GM10266 (cell line): ENCODE measurements at regions not wholly inside any gene's neighbourhood (a gene's known extent, or its start where the extent isn't known, plus 50 kb on each side); places are given as distances from the start of the nearest gene placed in this dataset.

Experiments used
- DNase-seq: peaks from one replicate; pipeline ENCODE4 v3.0.0; 2012; ENCODE audit errors: extremely low spot score
- TF ChIP-seq, protein P1 (sequence below): IDR thresholded peaks from 2 replicates; pipeline ENCODE4 v1.5.1; 2012; ENCODE audit warnings: mild to moderate bottlenecking, low read depth; ENCODE audit not compliant: control insufficient read depth, insufficient read depth; ENCODE audit errors: missing control alignments

DNA sequence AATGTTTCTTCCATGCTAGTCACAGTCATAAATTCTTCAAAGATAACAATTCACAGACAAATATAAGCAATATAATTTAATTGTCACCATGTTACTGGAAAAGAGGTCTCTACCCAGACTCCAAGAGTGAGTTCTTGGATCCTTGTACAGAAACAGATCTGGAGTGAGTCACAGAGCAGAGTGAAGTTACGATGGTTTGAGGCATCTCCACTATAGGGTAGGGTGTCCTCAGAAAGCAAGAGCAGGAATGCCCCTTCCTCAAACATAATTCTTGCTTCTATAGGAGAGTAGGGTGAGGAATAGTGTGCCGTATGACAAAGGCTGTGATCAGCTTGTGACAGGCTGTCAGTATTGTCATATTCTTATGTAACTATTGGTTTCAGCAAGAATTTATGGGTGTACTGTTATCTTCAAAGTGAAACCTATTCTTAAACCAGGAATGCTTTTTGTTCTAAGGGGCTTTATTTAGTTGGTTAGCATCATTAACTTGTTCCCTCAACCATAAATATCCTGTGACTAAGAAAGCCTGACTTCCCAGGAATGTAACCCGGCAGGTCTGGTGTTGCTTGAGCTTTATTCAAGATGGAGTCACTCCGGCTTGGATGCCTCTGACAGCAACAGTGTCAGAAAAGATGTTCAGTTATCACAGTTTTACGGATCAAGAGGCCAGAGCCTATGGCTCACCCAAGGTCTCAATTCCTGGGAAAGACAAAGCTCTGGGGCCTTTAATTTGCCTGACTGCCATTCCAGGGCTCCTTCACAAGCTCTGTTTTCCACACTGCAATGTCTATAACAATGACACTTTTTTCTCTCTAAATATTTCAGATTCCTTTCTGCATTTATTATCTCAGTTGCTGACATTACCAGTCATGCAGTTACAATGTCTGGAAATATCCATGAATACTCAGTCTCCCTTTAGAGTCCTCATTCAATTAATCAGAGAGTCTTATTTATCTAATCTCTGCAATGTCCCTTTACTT lies 298.6 kb downstream of the C6orf118 start:
- DNase-seq: no peak
- TF ChIP-seq, protein P1, sequence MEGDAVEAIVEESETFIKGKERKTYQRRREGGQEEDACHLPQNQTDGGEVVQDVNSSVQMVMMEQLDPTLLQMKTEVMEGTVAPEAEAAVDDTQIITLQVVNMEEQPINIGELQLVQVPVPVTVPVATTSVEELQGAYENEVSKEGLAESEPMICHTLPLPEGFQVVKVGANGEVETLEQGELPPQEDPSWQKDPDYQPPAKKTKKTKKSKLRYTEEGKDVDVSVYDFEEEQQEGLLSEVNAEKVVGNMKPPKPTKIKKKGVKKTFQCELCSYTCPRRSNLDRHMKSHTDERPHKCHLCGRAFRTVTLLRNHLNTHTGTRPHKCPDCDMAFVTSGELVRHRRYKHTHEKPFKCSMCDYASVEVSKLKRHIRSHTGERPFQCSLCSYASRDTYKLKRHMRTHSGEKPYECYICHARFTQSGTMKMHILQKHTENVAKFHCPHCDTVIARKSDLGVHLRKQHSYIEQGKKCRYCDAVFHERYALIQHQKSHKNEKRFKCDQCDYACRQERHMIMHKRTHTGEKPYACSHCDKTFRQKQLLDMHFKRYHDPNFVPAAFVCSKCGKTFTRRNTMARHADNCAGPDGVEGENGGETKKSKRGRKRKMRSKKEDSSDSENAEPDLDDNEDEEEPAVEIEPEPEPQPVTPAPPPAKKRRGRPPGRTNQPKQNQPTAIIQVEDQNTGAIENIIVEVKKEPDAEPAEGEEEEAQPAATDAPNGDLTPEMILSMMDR: no peak

DNA sequence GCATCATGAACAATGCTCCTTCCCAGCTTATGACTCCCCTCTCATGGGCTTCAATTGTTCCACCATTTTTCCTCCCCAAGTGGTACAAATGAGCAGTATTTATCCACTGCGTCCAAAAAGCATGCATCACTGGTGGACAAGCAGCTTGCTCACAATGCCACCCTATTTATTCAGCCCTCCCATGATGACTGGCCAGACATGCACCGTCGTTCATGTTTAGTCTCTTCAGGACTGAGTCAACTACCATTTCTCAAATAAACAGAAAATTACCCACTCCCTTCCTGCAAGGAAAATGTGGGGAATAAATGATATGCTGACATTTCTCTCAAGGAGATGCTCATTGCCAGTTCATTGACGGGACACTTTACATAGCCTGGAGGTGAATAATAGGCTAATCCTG lies 300.4 kb downstream of the C6orf118 start:
- TF ChIP-seq, protein P1: no peak
- no peak for DNase-seq

DNA sequence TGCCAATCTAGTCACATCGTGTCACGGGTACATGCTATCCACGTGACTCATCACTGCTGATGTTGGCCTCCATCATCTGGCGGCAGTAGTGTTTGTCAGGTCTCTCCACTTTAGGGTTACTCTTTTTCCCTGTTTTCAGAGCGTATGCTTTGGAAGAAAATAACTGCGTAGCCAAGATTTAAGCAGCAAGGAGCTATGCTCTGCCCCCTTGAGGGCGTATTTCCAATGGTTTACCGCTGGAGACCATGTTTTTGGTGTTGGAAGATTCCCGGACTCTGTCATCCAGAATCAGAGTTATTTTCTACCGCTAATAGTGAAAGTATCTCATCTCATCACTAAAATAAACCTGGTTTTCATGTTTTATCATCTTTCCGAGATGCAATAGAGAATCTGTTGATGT lies 306.5 kb downstream of the C6orf118 start:
- no peak for DNase-seq
- TF ChIP-seq, protein P1: no peak

DNA sequence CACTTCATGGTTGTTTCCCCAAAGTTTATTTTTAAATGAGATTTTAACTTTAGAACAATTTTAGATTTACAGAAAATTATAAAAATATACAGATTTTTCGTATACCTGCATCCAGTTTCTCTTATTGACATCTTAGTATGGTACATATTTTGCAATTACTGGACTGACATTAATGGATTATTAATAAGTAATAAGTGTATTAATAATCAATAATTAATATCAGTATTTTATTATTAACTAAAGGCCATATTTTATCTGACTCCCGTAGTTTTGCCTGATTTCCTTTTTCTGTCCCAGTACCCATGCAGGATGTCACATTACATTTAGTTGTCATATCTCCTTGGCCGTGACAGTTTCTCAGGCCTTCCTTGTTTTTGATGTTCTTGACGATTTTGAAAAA lies 307.0 kb downstream of the C6orf118 start:
- no peak for DNase-seq
- TF ChIP-seq, protein P1: no peak

DNA sequence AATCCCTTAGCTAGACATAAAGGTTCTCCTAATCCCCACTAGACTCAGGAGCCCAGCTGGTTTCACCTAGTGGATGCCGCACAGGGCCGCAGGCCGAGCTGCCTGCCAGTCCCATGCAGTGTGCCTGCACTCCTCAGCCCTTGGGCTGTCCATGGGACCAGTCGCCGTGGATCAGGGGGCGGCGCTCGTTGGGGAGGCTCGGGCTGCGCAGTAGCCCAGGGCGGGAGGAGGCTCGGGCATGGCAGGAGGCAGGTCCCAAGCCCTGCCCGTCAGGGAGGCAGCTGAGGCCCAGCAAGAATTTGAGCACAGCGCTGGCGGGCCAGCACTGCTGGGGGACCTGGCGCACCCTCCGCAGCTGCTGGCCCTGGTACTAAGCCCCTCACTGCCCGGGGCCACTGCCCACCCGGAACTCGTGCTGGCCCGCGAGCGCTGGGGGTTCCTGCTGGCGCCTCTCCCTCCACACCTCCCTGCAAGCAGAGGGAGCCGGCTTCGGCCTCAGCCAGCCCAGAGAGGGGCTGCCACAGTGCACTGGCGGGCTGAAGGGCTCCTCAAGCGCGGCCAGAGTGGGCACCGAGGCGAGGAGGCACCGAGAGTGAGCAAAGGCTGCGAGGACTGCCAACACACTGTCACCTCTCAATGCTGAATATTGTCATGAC lies 307.8 kb downstream of the C6orf118 start:
- no peak for DNase-seq
- TF ChIP-seq, protein P1: no peak

DNA sequence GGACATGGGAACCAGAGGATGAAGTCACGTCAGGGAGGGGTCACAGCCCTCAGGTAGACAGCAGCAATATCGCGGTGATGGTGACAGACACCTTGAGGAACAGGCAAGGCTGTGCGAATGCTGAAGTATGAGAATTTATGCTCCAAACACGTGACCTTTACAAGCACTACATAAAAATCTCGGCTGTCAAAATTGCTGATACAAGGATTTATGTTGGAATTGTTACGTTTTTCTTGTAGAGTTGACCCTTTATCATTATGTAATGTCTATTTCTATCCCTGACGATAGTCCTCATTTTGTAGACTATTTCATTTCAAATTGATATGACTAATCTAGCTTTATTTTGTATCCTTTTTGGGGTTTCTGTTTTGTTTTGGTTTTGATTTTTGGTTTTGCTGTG lies 311.1 kb downstream of the C6orf118 start:
- TF ChIP-seq, protein P1: no peak

DNA sequence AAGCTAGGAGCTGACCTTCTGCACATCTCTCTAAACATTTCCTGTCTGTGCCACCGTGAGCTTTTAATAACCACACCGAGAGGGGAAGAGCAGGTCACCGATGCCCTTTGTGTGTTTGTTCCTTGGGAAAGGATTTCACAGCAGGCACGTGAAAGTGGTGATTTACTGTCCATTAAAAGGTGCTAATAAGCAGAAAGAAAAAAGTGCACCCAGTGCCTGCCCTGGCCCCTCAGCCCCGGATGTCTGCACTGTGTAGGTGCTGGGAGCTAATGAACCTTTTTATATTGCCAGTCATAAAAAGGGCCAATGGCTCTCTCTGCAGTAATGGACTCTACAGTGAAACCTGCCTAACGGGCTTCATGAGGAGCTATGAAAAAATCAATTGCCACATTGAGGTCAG lies 312.6 kb downstream of the C6orf118 start:
- TF ChIP-seq, protein P1: no peak
- DNase-seq: no peak

More for the DNA sequence above, 311.1 kb downstream of the C6orf118 start:
- DNase-seq: no peak
